Muscle layer of duodenum (tissue), 2 donors: ENCODE measurements at regions not wholly inside any gene's neighbourhood (a gene's known extent, or its start where the extent isn't known, plus 50 kb on each side); places are given as distances from the start of the nearest gene placed in this dataset.

Experiments
- H3K27ac ChIP-seq: one replicate; pipeline ENCODE4 v1.7.0; 2013; ENCODE audit warnings: mild to moderate bottlenecking, low read length
- H3K27me3 ChIP-seq: one replicate; pipeline ENCODE4 v1.7.0; 2013; ENCODE audit warnings: low read depth, mild to moderate bottlenecking, control low read depth, low read length
- H3K36me3 ChIP-seq, 2 donors: one replicate each; pipeline ENCODE4 v1.7.0; 2013; ENCODE audit warnings: low read length in 2 of 2, control low read depth in 1 of 2, mild to moderate bottlenecking in 1 of 2; ENCODE audit not compliant: insufficient read depth in 2 of 2, control insufficient read depth in 1 of 2
- H3K4me1 ChIP-seq, 2 donors: one replicate each; pipeline ENCODE4 v1.7.0; 2013; ENCODE audit warnings: low read length in 2 of 2, mild to moderate bottlenecking in 2 of 2, control low read depth in 1 of 2, moderate library complexity in 1 of 2; ENCODE audit not compliant: insufficient read depth in 2 of 2, control insufficient read depth in 1 of 2
- H3K4me3 ChIP-seq, 2 donors: one replicate each; pipeline ENCODE4 v1.7.0; 2013; ENCODE audit warnings: low read length in 2 of 2, low read depth in 1 of 2, mild to moderate bottlenecking in 1 of 2
- H3K9me3 ChIP-seq, 2 donors: one replicate each; pipeline ENCODE4 v1.7.0; 2013; ENCODE audit warnings: low read length in 2 of 2, control low read depth in 1 of 2, mild to moderate bottlenecking in 1 of 2; ENCODE audit not compliant: control insufficient read depth in 1 of 2
- donor health status: healthy.

GRCh38 chr6:164812706-164813105, 496.7 kb downstream of the C6orf118 start:
- H3K36me3 ChIP-seq: no peaks in the 10 kb centered on the region
- no peaks in the 10 kb centered on the region for H3K4me1 ChIP-seq
- no peaks in the 10 kb centered on the region for H3K27me3 ChIP-seq
- no peak overlapping the region for H3K27ac ChIP-seq
- no peak overlapping the region for H3K4me3 ChIP-seq
- H3K9me3 ChIP-seq: peaks cover 0 to 5% of the 10 kb centered on the region in 2 donors

DNA sequence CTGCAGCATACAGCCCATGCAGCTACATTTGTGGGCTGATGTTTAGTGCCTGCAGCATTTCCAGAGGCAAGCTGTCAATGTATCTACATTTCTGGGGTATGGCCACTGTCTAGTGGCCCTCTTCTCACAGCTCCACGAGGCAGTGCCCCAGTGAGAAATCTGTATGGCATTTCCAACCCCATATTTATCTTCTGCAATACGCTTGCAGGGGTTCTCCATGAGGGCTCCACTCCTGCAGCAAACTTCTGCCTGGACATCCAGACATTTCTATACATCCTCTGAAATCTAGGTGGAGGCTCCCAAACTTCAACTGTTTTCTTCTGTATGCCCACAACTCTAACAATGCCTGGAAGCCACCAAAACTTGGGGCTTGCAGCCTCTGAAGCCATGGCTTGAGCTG, 502.3 kb downstream of the C6orf118 start:
- Histone ChIP-seq H3K27me3 (no peaks in the 10 kb centered on the region), H3K27ac (no peak overlapping the region), H3K9me3 (peaks cover 0 to 4% of the 10 kb centered on the region in 2 donors), H3K4me3 (no peak overlapping the region), H3K36me3 (no peaks in the 10 kb centered on the region), H3K4me1 (no peaks in the 10 kb centered on the region)

- H3K36me3 ChIP-seq: no peaks in the 10 kb centered on the region
- H3K4me3 ChIP-seq: no peak overlapping the region
Measured at GRCh38 chr6:164795056-164795815, 514.2 kb downstream of the C6orf118 start.

GRCh38 chr6:164792666-164793065, 516.7 kb downstream of the C6orf118 start:
- Histone ChIP-seq H3K4me1 (no peaks in the 10 kb centered on the region), H3K27ac (no peak overlapping the region), H3K4me3 (no peak overlapping the region), H3K36me3 (no peaks in the 10 kb centered on the region), H3K9me3 (no peaks in the 10 kb centered on the region), H3K27me3 (no peaks in the 10 kb centered on the region)

More at GRCh38 chr6:164795056-164795815, 514.2 kb downstream of the C6orf118 start:
- Histone ChIP-seq H3K9me3 (no peaks in the 10 kb centered on the region), H3K27ac (no peak overlapping the region), H3K27me3 (no peaks in the 10 kb centered on the region), H3K4me1 (no peaks in the 10 kb centered on the region)

DNA sequence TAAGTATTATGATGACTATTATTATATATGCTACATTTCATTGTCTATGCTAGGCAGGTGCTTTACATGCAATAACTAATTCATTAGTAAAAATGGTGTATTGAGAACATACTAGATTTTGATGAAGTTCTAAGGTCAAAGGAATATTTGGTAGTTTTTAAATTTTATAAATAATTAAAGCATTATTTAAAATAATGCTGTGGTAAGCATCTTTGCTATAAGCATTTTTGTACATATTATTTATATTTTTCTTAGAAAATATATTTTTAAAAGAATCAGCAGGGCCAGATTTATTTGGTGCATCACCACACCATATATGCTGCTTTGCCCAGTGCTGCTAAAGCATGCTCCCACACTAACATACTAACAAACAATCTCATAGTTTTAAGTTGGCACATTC, 517.9 kb downstream of the C6orf118 start:
- Histone ChIP-seq H3K27ac (no peak overlapping the region), H3K4me3 (no peak overlapping the region), H3K4me1 (no peaks in the 10 kb centered on the region), H3K27me3 (no peaks in the 10 kb centered on the region), H3K36me3 (no peaks in the 10 kb centered on the region), H3K9me3 (no peaks in the 10 kb centered on the region)

GRCh38 chr6:164763788-164764187, 545.6 kb downstream of the C6orf118 start:
- H3K27ac ChIP-seq: no peak overlapping the region
- H3K36me3 ChIP-seq: no peaks in the 10 kb centered on the region
- H3K27me3 ChIP-seq: no peaks in the 10 kb centered on the region
- H3K4me3 ChIP-seq: no peak overlapping the region
- H3K9me3 ChIP-seq: no peaks in the 10 kb centered on the region
- no peaks in the 10 kb centered on the region for H3K4me1 ChIP-seq

DNA sequence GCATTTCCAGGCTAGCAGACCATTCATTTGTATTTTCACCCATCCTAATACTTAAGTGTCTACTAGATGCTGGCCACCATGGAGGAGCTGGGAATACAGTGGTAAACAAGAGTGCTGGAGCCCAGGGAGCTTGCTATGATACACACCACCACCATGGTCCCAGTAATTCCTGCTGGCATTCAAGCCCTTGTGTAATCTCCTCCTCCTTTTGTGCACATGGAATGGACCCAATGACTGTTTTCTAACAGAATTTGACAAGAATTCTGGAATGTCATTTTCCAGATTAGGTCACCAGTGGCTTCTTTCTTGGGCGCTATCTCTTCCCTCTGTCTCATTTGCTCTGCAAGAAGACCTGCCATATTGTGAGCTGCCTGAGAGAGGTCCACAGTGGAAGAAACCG, 552.0 kb downstream of the C6orf118 start:
- no peak overlapping the region for H3K4me3 ChIP-seq
- H3K4me1 ChIP-seq: no peaks in the 10 kb centered on the region
- H3K36me3 ChIP-seq: no peaks in the 10 kb centered on the region
- no peaks in the 10 kb centered on the region for H3K27me3 ChIP-seq
- no peaks in the 10 kb centered on the region for H3K9me3 ChIP-seq
- H3K27ac ChIP-seq: no peak overlapping the region

DNA sequence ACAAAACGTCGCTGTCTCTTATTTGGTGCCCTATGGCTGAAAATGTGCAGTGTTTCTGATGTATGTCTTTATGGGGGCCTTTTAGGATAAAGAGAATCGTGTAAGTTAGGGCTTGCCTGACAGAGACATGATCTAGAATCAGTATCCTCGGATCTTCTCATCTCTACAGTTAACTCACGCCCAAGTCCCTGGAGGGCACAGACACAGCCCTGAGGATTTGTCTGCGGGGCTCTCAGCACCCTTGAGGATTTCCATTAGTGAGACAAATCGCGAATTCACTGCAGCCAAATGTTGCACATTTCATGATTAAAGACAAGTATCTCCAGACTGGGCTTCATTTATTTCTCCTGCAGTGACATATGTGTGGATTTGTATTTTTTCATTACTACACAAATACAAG, 552.7 kb downstream of the C6orf118 start:
- H3K27me3 ChIP-seq: no peaks in the 10 kb centered on the region
- no peaks in the 10 kb centered on the region for H3K36me3 ChIP-seq
- no peak overlapping the region for H3K27ac ChIP-seq
- no peak overlapping the region for H3K4me3 ChIP-seq
- no peaks in the 10 kb centered on the region for H3K9me3 ChIP-seq
- H3K4me1 ChIP-seq: no peaks in the 10 kb centered on the region

DNA sequence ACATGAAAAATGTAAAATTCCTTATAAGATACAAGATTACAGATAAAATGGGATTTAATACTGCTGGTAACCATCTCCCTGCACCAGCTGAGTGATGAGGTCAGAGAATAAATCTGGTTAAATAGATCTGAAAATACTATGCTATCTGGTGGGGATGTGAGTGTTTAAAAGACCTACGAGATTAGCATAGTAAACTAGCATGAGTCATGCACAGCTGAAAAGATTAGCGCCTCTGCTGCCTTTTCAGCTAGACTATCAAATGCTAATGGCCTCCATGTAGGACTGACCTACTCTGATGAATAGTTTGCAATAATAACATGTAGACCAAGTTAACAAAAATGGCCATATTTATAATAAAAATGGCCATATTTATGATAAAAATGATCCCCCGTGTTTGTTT, 553.3 kb downstream of the C6orf118 start:
- no peaks in the 10 kb centered on the region for H3K36me3 ChIP-seq
- H3K4me1 ChIP-seq: no peaks in the 10 kb centered on the region
- no peaks in the 10 kb centered on the region for H3K9me3 ChIP-seq
- H3K27me3 ChIP-seq: no peaks in the 10 kb centered on the region
- H3K4me3 ChIP-seq: no peak overlapping the region
- no peak overlapping the region for H3K27ac ChIP-seq

GRCh38 chr6:164753517-164753916, 555.9 kb downstream of the C6orf118 start:
- Histone ChIP-seq H3K4me1 (peaks cover 0 to 6% of the 10 kb centered on the region in 2 donors), H3K9me3 (no peaks in the 10 kb centered on the region), H3K36me3 (no peaks in the 10 kb centered on the region), H3K27me3 (no peaks in the 10 kb centered on the region), H3K27ac (no peak overlapping the region), H3K4me3 (no peak overlapping the region)

GRCh38 chr6:164751395-164751794, 558.0 kb downstream of the C6orf118 start:
- Histone ChIP-seq H3K36me3 (no peaks in the 10 kb centered on the region), H3K4me1 (peaks cover 0 to 6% of the 10 kb centered on the region in 2 donors), H3K9me3 (no peaks in the 10 kb centered on the region), H3K27me3 (no peaks in the 10 kb centered on the region), H3K27ac (no peak overlapping the region), H3K4me3 (no peak overlapping the region)

- no peaks in the 10 kb centered on the region for H3K9me3 ChIP-seq
- peaks cover 0 to 6% of the 10 kb centered on the region in 2 donors for H3K4me1 ChIP-seq
- H3K4me3 ChIP-seq: no peak overlapping the region
- no peaks in the 10 kb centered on the region for H3K27me3 ChIP-seq
- H3K27ac ChIP-seq: no peak overlapping the region
- no peaks in the 10 kb centered on the region for H3K36me3 ChIP-seq
Measured at GRCh38 chr6:164750128-164750527, 559.3 kb downstream of the C6orf118 start.
